ENCODE measurements at regions not wholly inside any gene's neighbourhood (a gene's known extent, or its start where the extent isn't known, plus 50 kb on each side); places are given as distances from the start of the nearest gene placed in this dataset.
A peak's percentile ranks its signal among the peaks of the same experiment; 100 is the strongest.
"Not testable (repeated sequence)": the region's sequence is repeated elsewhere in the genome, so short reads cannot be mapped to it uniquely, and the experiment has no call there.

GRCh38 chr6:112441607-112442006 lies 94.5 kb downstream of the RFPL4B start:
- WGBS, 2 donors = 57 to 82% methylated on average over 1 of the region's 1 CpG
- Histone ChIP-seq H3K36me3 (no peaks in the 10 kb centered on the region), H3K9me3 (no peaks in the 10 kb centered on the region), H3K4me1 (peaks cover 0 to 5% (median 0%) of the 10 kb centered on the region in 9 donors), H3K27ac (no peak overlapping the region), H3K27me3 (no peaks in the 10 kb centered on the region), H3K4me3 (no peak overlapping the region)
- ATAC-seq (no peak), DNase-seq (no peak)
- intact Hi-C loops (cut with DNase I) = no loop called here
- no peak for TF ChIP-seq CTCF (IDR thresholded peaks at IDR 0.05)

GRCh38 chr6:112443179-112444065 lies 96.3 kb downstream of the RFPL4B start:
- Histone ChIP-seq H3K36me3 (no peaks in the 10 kb centered on the region), H3K4me1 (peaks cover 0 to 5% (median 0%) of the 10 kb centered on the region in 9 donors), H3K27ac (peak overlapping the region in 2 of 10 donors; percentile 28 to 39), H3K27me3 (no peaks in the 10 kb centered on the region), H3K4me3 (no peak overlapping the region), H3K9me3 (no peaks in the 10 kb centered on the region)
- peak; percentile 38 to 52 for DNase-seq
- ATAC-seq = peak; percentile 58 to 95 (median 90)
- TF ChIP-seq CTCF (IDR thresholded peaks at IDR 0.05) = no peak
- 73 to 77% methylated on average over 6 of the region's 6 CpGs for WGBS, 2 donors
- intact Hi-C loops (cut with DNase I) = no loop called here

- DNase-seq; intact Hi-C loops (cut with DNase I); H3K27ac ChIP-seq; H3K4me3 ChIP-seq; ATAC-seq; H3K4me1 ChIP-seq; H3K27me3 ChIP-seq; H3K36me3 ChIP-seq: not testable (repeated sequence)
- peaks cover 0 to 36% (median 8%) of the 10 kb centered on the region in 11 donors for H3K9me3 ChIP-seq
- 84% methylated on average over 3 of the region's 3 CpGs for WGBS, 2 donors
Observed at GRCh38 chr6:112448786-112449185, 101.7 kb downstream of the RFPL4B start.

GRCh38 chr6:112450663-112451062 lies 103.5 kb downstream of the RFPL4B start:
- no peaks in the 10 kb centered on the region for H3K36me3 ChIP-seq
- ATAC-seq (no peak), DNase-seq (no peak)
- no peaks in the 10 kb centered on the region for H3K4me1 ChIP-seq
- no peaks in the 10 kb centered on the region for H3K27me3 ChIP-seq
- no peak overlapping the region for H3K4me3 ChIP-seq
- no peak overlapping the region for H3K27ac ChIP-seq
- H3K9me3 ChIP-seq = peaks cover 0 to 36% (median 8%) of the 10 kb centered on the region in 11 donors
- intact Hi-C loops (cut with DNase I) = no loop called here
- no peak for TF ChIP-seq CTCF (IDR thresholded peaks at IDR 0.05)

- Histone ChIP-seq H3K4me1 (no peaks in the 10 kb centered on the region), H3K27me3 (no peaks in the 10 kb centered on the region), H3K4me3 (no peak overlapping the region), H3K36me3 (no peaks in the 10 kb centered on the region), H3K27ac (no peak overlapping the region), H3K9me3 (peaks cover 0 to 5% (median 0%) of the 10 kb centered on the region in 11 donors)
- TF ChIP-seq CTCF (IDR thresholded peaks at IDR 0.05) = no peak
- intact Hi-C loops (cut with DNase I) = no loop called here
- no peak for ATAC-seq
- WGBS, 2 donors = 50 to 83% methylated on average over 1 of the region's 1 CpG
- DNase-seq = no peak
Observed at GRCh38 chr6:112457886-112458285, 110.8 kb downstream of the RFPL4B start.
